Fibroblast of the aortic adventitia (primary cell): ENCODE measurements at regions not wholly inside any gene's neighbourhood (a gene's known extent, or its start where the extent isn't known, plus 50 kb on each side); places are given as distances from the start of the nearest gene placed in this dataset.

ENCODE experiments used
- DNase-seq: peaks from one replicate; pipeline ENCODE4 v3.0.0-alpha.2; 2010; ENCODE audit warnings: low read depth
- H3K4me3 ChIP-seq: 2 replicates; pipeline ENCODE4 v1.5.1; 2011; ENCODE audit warnings: low read depth, mild to moderate bottlenecking, control low read depth, low read length, moderate library complexity
- CTCF ChIP-seq: IDR thresholded peaks from 2 replicates; pipeline ENCODE4 v1.5.1; 2011; ENCODE audit warnings: mild to moderate bottlenecking, low read length, control low read depth, inconsistent platforms; ENCODE audit not compliant: insufficient read depth

- peak; percentile 31 for DNase-seq
- TF ChIP-seq CTCF = no peak
- peak overlapping the region; percentile 39 for H3K4me3 ChIP-seq
Observed at GRCh38 chr12:25052196-25052913, 103.5 kb upstream of the BCAT1 start.

GRCh38 chr12:25051656-25052195 lies 102.8 kb upstream of the BCAT1 start:
- no peak for TF ChIP-seq CTCF
- H3K4me3 ChIP-seq = no peak overlapping the region
- DNase-seq = no peak

GRCh38 chr12:25051171-25051570 lies 102.3 kb upstream of the BCAT1 start:
- DNase-seq = no peak
- no peak overlapping the region for H3K4me3 ChIP-seq
- TF ChIP-seq CTCF = no peak

GRCh38 chr12:25045869-25046268 lies 97.0 kb upstream of the BCAT1 start:
- no peak for TF ChIP-seq CTCF
- no peak for DNase-seq
- no peak overlapping the region for H3K4me3 ChIP-seq

GRCh38 chr12:25041006-25041741 lies 92.3 kb upstream of the BCAT1 start:
- no peak overlapping the region for H3K4me3 ChIP-seq
- DNase-seq = peak; percentile 5
- no peak for TF ChIP-seq CTCF

- no peak for DNase-seq
Observed at GRCh38 chr12:25040593-25040992, 91.7 kb upstream of the BCAT1 start.

More at GRCh38 chr12:25040593-25040992, 91.7 kb upstream of the BCAT1 start:
- no peak for TF ChIP-seq CTCF
- no peak overlapping the region for H3K4me3 ChIP-seq
